ENCODE measurements at regions not wholly inside any gene's neighbourhood (a gene's known extent, or its start where the extent isn't known, plus 50 kb on each side); places are given as distances from the start of the nearest gene placed in this dataset.

DNA sequence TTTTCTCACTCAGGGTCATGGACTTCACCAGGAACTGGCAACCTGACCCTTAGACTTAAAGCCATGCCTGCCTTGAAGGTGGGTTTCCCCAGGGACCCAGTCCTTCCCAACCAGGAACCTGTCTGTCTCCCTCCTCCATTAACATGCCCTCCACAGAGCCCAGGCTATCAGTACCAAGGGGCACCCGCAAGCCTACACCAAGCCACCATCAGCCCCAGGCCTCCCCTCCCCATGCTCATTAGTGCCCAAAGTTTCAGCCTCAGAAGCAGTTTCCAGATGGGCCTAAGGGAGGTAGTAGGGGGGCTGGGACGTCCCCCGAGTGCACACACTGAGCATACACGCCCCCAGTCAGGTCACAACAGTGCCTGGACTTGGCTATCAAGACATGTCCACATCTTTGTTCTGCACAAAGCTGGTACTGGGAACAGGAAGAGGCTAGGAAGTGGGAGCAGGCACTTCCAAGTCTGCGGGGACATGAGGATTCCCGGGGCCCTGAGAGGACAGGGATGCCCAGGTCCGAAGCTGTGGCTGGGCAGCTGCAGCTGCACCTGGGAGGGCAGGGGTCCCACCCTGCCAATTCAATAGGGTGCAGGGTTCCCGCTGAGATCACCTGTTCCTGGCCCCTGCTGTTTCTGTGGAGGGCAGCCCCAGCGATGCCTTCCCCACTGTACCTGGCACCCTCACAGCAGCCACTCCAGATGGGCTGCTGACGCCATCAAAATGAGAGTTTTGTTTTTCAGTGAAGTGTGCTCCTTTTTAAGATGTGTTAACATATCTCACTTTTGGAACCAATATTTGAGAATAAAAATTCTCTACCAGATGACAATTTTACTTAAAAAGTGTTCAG, 731.4 kb downstream of the NR4A2 start:
- TF ChIP-seq NFYB (CRISPR knock-in tag; conservative IDR thresholded peaks at IDR 0.05; ENCODE audit: low read depth), result no peak
- TF ChIP-seq, protein P1, sequence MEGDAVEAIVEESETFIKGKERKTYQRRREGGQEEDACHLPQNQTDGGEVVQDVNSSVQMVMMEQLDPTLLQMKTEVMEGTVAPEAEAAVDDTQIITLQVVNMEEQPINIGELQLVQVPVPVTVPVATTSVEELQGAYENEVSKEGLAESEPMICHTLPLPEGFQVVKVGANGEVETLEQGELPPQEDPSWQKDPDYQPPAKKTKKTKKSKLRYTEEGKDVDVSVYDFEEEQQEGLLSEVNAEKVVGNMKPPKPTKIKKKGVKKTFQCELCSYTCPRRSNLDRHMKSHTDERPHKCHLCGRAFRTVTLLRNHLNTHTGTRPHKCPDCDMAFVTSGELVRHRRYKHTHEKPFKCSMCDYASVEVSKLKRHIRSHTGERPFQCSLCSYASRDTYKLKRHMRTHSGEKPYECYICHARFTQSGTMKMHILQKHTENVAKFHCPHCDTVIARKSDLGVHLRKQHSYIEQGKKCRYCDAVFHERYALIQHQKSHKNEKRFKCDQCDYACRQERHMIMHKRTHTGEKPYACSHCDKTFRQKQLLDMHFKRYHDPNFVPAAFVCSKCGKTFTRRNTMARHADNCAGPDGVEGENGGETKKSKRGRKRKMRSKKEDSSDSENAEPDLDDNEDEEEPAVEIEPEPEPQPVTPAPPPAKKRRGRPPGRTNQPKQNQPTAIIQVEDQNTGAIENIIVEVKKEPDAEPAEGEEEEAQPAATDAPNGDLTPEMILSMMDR (IDR thresholded peaks at IDR 0.05), result no peak
- TF ChIP-seq, protein P2, sequence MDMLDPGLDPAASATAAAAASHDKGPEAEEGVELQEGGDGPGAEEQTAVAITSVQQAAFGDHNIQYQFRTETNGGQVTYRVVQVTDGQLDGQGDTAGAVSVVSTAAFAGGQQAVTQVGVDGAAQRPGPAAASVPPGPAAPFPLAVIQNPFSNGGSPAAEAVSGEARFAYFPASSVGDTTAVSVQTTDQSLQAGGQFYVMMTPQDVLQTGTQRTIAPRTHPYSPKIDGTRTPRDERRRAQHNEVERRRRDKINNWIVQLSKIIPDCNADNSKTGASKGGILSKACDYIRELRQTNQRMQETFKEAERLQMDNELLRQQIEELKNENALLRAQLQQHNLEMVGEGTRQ (CRISPR knock-in tag; IDR thresholded peaks at IDR 0.05), result no peak
- TF ChIP-seq ESRRA (CRISPR knock-in tag; IDR thresholded peaks at IDR 0.05; ENCODE audit: borderline replicate concordance), result no peak
- TF ChIP-seq ZNF138 (CRISPR knock-in tag; conservative IDR thresholded peaks at IDR 0.05), result no peak
- TF ChIP-seq FOXK1 (CRISPR knock-in tag; IDR thresholded peaks at IDR 0.05), result no peak
- TF ChIP-seq JUN (CRISPR knock-in tag; IDR thresholded peaks at IDR 0.05), result no peak
- TF ChIP-seq, protein P3, sequence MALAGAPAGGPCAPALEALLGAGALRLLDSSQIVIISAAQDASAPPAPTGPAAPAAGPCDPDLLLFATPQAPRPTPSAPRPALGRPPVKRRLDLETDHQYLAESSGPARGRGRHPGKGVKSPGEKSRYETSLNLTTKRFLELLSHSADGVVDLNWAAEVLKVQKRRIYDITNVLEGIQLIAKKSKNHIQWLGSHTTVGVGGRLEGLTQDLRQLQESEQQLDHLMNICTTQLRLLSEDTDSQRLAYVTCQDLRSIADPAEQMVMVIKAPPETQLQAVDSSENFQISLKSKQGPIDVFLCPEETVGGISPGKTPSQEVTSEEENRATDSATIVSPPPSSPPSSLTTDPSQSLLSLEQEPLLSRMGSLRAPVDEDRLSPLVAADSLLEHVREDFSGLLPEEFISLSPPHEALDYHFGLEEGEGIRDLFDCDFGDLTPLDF (CRISPR knock-in tag; IDR thresholded peaks at IDR 0.05), result no peak
- no peak for TF ChIP-seq SMAD3 (CRISPR knock-in tag; IDR thresholded peaks at IDR 0.05; ENCODE audit: borderline replicate concordance)
- TF ChIP-seq CBFB (CRISPR knock-in tag; IDR thresholded peaks at IDR 0.05; ENCODE audit: low read depth), result no peak
- no peak for TF ChIP-seq NR3C1 (CRISPR knock-in tag; conservative IDR thresholded peaks at IDR 0.05; ENCODE audit: low read depth)
